H9 (cell line): ENCODE measurements at regions not wholly inside any gene's neighbourhood (a gene's known extent, or its start where the extent isn't known, plus 50 kb on each side); places are given as distances from the start of the nearest gene placed in this dataset.

Experiments
- DNase-seq: peaks from one replicate; pipeline ENCODE4 v3.0.0-alpha.2; 2017
- H2AFZ ChIP-seq: one replicate; pipeline ENCODE4 v1.6.1; 2013; ENCODE audit warnings: mild to moderate bottlenecking, low read length, control low read depth, moderate library complexity
- H2AK5ac ChIP-seq: 2 replicates; pipeline ENCODE4 v1.6.1; 2013; ENCODE audit warnings: low read length, control low read depth, mixed read lengths; ENCODE audit not compliant: insufficient read length
- H2BK120ac ChIP-seq: one replicate; pipeline ENCODE4 v1.6.1; 2013; ENCODE audit warnings: low read depth, mild to moderate bottlenecking, low read length, control low read depth, inconsistent platforms; ENCODE audit not compliant: poor library complexity, severe bottlenecking
- H2BK12ac ChIP-seq: 2 replicates; pipeline ENCODE4 v1.6.1; 2013; ENCODE audit warnings: low read length, control low read depth, mixed read lengths, low read depth; ENCODE audit not compliant: insufficient read length
- H2BK15ac ChIP-seq: 2 replicates; pipeline ENCODE4 v1.6.1; 2013; ENCODE audit warnings: low read depth, low read length, control low read depth
- H2BK20ac ChIP-seq: one replicate; pipeline ENCODE4 v1.6.1; 2013; ENCODE audit warnings: low read depth, mild to moderate bottlenecking, low read length, control low read depth, inconsistent platforms; ENCODE audit not compliant: poor library complexity, severe bottlenecking
- H2BK5ac ChIP-seq: 2 replicates; pipeline ENCODE4 v1.6.1; 2013; ENCODE audit warnings: low read length, control low read depth, mixed read lengths; ENCODE audit not compliant: insufficient read length
- H3K14ac ChIP-seq: 2 replicates; pipeline ENCODE4 v1.6.1; 2013; ENCODE audit warnings: low read length, control low read depth; ENCODE audit not compliant: insufficient read depth
- H3K18ac ChIP-seq: 2 replicates; pipeline ENCODE4 v1.6.1; 2013; ENCODE audit warnings: low read depth, mild to moderate bottlenecking, mixed read lengths, low read length, control low read depth; ENCODE audit not compliant: insufficient read length
- H3K23ac ChIP-seq: 2 replicates; pipeline ENCODE4 v1.6.1; 2013; ENCODE audit warnings: low read length, control low read depth, mixed read lengths, low read depth; ENCODE audit not compliant: insufficient read length
- H3K23me2 ChIP-seq: 2 replicates; pipeline ENCODE4 v1.6.1; 2013; ENCODE audit warnings: low read depth, mild to moderate bottlenecking, mixed read lengths, low read length, control low read depth; ENCODE audit not compliant: insufficient read length, poor library complexity, severe bottlenecking
- H3K27ac ChIP-seq: 2 replicates; pipeline ENCODE4 v1.5.1; 2013; ENCODE audit warnings: low read length, control low read depth, mixed read lengths, low read depth; ENCODE audit not compliant: insufficient read length
- H3K27me3 ChIP-seq: 2 replicates; pipeline ENCODE4 v1.6.1; 2013; ENCODE audit warnings: low read length, control low read depth, inconsistent platforms; ENCODE audit not compliant: insufficient read depth
- H3K4ac ChIP-seq: 2 replicates; pipeline ENCODE4 v1.6.1; 2013; ENCODE audit warnings: low read depth, mild to moderate bottlenecking, control low read depth, inconsistent platforms, low read length, moderate library complexity
- H3K4me1 ChIP-seq: 2 replicates; pipeline ENCODE4 v1.6.1; 2013; ENCODE audit warnings: low read length, control low read depth, inconsistent platforms; ENCODE audit not compliant: insufficient read depth
- H3K4me2 ChIP-seq: 2 replicates; pipeline ENCODE4 v1.6.1; 2013; ENCODE audit warnings: low read length, control low read depth, mixed read lengths; ENCODE audit not compliant: insufficient read length, insufficient read depth
- H3K56ac ChIP-seq: 2 replicates; pipeline ENCODE4 v1.6.1; 2013; ENCODE audit warnings: low read depth, mild to moderate bottlenecking, mixed read lengths, low read length, control low read depth; ENCODE audit not compliant: insufficient read length
- H3K79me1 ChIP-seq: 2 replicates; pipeline ENCODE4 v1.6.1; 2013; ENCODE audit warnings: low read depth, mild to moderate bottlenecking, moderate library complexity, low read length, control low read depth, inconsistent platforms; ENCODE audit not compliant: insufficient read depth, poor library complexity, severe bottlenecking
- H3K79me2 ChIP-seq: 2 replicates; pipeline ENCODE4 v1.6.1; 2013; ENCODE audit warnings: low read length, control low read depth, inconsistent platforms; ENCODE audit not compliant: insufficient read depth
- H3K9ac ChIP-seq: 2 replicates; pipeline ENCODE4 v1.6.1; 2013; ENCODE audit warnings: low read length, control low read depth, mixed read lengths; ENCODE audit not compliant: insufficient read length; ENCODE audit errors: extremely low read depth
- H3K9me3 ChIP-seq: one replicate; pipeline ENCODE4 v1.6.1; 2013; ENCODE audit warnings: low read depth, low read length, inconsistent platforms; ENCODE audit not compliant: control insufficient read depth
- H3T11ph ChIP-seq: one replicate; pipeline ENCODE4 v1.6.1; 2013; ENCODE audit warnings: mild to moderate bottlenecking, low read length, control low read depth, inconsistent platforms
- H4K20me1 ChIP-seq: one replicate; pipeline ENCODE4 v1.6.1; 2013; ENCODE audit not compliant: control insufficient read depth, insufficient read length, insufficient read depth
- H4K5ac ChIP-seq: 2 replicates; pipeline ENCODE4 v1.6.1; 2013; ENCODE audit warnings: low read depth, mild to moderate bottlenecking, mixed read lengths, low read length, control low read depth; ENCODE audit not compliant: insufficient read length
- H4K8ac ChIP-seq: replicated peaks from 2 replicates; pipeline ENCODE4 v1.6.1; 2013; ENCODE audit warnings: low read length, control low read depth, mixed read lengths, low read depth; ENCODE audit not compliant: insufficient read length
- H4K91ac ChIP-seq: 2 replicates; pipeline ENCODE4 v1.6.1; 2013; ENCODE audit warnings: low read depth, mild to moderate bottlenecking, moderate library complexity, mixed read lengths, low read length, control low read depth; ENCODE audit not compliant: insufficient read length
- H3K27ac Mint-ChIP-seq, 3 experiments: 2 replicates in 2 of 3; 3 replicates in 1 of 3; pipeline ENCODE4 v1.8.0; 2020 to 2021; ENCODE audit warnings: mixed read lengths in 3 of 3, mild to moderate bottlenecking in 1 of 3, moderate library complexity in 1 of 3
- H3K27me3 Mint-ChIP-seq: 2 replicates; pipeline ENCODE4 v1.8.0; 2021; ENCODE audit warnings: low read depth, mild to moderate bottlenecking, moderate library complexity, mixed read lengths
- H3K36me3 Mint-ChIP-seq, 3 experiments: 2 replicates in 2 of 3; 3 replicates in 1 of 3; pipeline ENCODE4 v1.8.0; 2020 to 2021; ENCODE audit warnings: low read depth in 3 of 3, mixed read lengths in 3 of 3; ENCODE audit not compliant: insufficient read depth in 1 of 3
- H3K4me1 Mint-ChIP-seq, 2 experiments: 2 replicates each; pipeline ENCODE4 v1.8.0; 2020; ENCODE audit warnings: mixed read lengths in 2 of 2
- H3K4me3 Mint-ChIP-seq, 2 experiments: 2 replicates in 1 of 2; 3 replicates in 1 of 2; pipeline ENCODE4 v1.8.0; 2020 to 2021; ENCODE audit warnings: mild to moderate bottlenecking in 2 of 2, mixed read lengths in 2 of 2, moderate library complexity in 1 of 2
- H3K9me3 Mint-ChIP-seq, 2 experiments: 2 replicates in 1 of 2; 3 replicates in 1 of 2; pipeline ENCODE4 v1.8.0; 2020; ENCODE audit warnings: mild to moderate bottlenecking in 2 of 2, mixed read lengths in 2 of 2, moderate library complexity in 1 of 2
- WGBS: extraction: QIAGEN DNeasy Blood & Tissue Kit; methylation state at CpG from one replicate; pipeline ENCODE4 v1.1.7; 2013; ENCODE audit warnings: missing lambda C conversion rate, low lambda C conversion rate, mixed read lengths; ENCODE audit not compliant: insufficient read length; ENCODE audit errors: extremely low coverage; 5-methylcytosine and 5-hydroxymethylcytosine counted together
- TF ChIP-seq, protein P1 (sequence below): fragments of 200-600 bp; sonication (generic); conservative IDR thresholded peaks from 3 replicates; pipeline ENCODE4 v1.8.0; 2021; ENCODE audit warnings: antibody characterized with exemption, mild to moderate bottlenecking

DNA sequence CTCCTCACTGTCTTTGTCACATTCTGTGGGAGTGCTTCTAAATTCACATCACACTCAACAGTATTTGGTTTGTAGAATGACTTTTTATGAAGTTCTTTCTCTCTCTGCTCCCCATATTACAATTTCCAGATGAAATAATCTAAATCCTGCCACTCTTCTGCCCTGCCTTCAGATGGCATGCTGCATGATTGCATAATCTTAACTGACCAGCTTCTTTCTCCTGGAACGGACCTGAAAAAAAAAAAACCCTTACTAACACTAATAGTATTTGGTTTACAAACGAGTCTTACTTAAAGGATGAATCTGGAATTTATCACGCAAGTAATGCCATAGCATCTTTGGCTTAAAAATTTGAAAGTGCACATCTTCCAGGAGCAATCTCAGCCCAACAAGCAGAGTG lies 272.3 kb downstream of the NAF1 start:
- Histone ChIP-seq H4K20me1 (no peaks in the 10 kb centered on the region), H3T11ph (no peak overlapping the region), H3K56ac (no peak overlapping the region), H3K9me3 (no peaks in the 10 kb centered on the region), H2AFZ (no peak overlapping the region), H2BK12ac (no peak overlapping the region), H4K5ac (no peak overlapping the region), H3K14ac (no peak overlapping the region), H2BK15ac (no peak overlapping the region), H3K23me2 (no peaks in the 10 kb centered on the region), H3K23ac (no peak overlapping the region), H3K4me2 (no peak overlapping the region), H3K9ac (no peak overlapping the region), H4K8ac (no peak overlapping the region), H3K79me1 (no peaks in the 10 kb centered on the region), H3K27me3 (no peaks in the 10 kb centered on the region), H3K27ac (no peak overlapping the region), H2BK5ac (no peak overlapping the region), H2BK120ac (no peak overlapping the region), H3K4ac (no peak overlapping the region), H3K18ac (no peak overlapping the region), H3K4me1 (no peaks in the 10 kb centered on the region), H2BK20ac (no peak overlapping the region), H2AK5ac (no peak overlapping the region), H3K79me2 (no peaks in the 10 kb centered on the region), H4K91ac (no peak overlapping the region)
- TF ChIP-seq, protein P1, sequence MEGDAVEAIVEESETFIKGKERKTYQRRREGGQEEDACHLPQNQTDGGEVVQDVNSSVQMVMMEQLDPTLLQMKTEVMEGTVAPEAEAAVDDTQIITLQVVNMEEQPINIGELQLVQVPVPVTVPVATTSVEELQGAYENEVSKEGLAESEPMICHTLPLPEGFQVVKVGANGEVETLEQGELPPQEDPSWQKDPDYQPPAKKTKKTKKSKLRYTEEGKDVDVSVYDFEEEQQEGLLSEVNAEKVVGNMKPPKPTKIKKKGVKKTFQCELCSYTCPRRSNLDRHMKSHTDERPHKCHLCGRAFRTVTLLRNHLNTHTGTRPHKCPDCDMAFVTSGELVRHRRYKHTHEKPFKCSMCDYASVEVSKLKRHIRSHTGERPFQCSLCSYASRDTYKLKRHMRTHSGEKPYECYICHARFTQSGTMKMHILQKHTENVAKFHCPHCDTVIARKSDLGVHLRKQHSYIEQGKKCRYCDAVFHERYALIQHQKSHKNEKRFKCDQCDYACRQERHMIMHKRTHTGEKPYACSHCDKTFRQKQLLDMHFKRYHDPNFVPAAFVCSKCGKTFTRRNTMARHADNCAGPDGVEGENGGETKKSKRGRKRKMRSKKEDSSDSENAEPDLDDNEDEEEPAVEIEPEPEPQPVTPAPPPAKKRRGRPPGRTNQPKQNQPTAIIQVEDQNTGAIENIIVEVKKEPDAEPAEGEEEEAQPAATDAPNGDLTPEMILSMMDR: no peak
- H3K4me3 Mint-ChIP-seq: no peak overlapping the region
- peak overlapping the region in 1 of 3 experiments; percentile 82; a peak in 2 of 7 replicates for H3K27ac Mint-ChIP-seq
- no CpG with 5 or more reads among the region's 3 CpGs for WGBS
- H3K36me3 Mint-ChIP-seq: no peaks in the 10 kb centered on the region
- peaks cover 0 to 3% of the 10 kb centered on the region in 2 experiments; a peak in 1 of 5 replicates for H3K9me3 Mint-ChIP-seq
- no peaks in the 10 kb centered on the region for H3K27me3 Mint-ChIP-seq
- DNase-seq: no peak
- H3K4me1 Mint-ChIP-seq: peaks cover 15 to 30% of the 10 kb centered on the region in 2 experiments
